GM23338 (cell line): ENCODE measurements at regions not wholly inside any gene's neighbourhood (a gene's known extent, or its start where the extent isn't known, plus 50 kb on each side); places are given as distances from the start of the nearest gene placed in this dataset.

Experiments used
- ATAC-seq: fragments of 200-7000 bp; cut with Tn5 transposase; 3 replicates; pipeline ENCODE4 v1.9.1; 2020
- DNase-seq: peaks from one replicate; pipeline ENCODE4 v3.0.0-alpha.2; 2015; ENCODE audit warnings: low spot score
- H2AFZ ChIP-seq: fragments of 200-600 bp; sonication (generic); 2 replicates; pipeline ENCODE4 v1.8.0; 2016; ENCODE audit warnings: antibody characterized with exemption, mild to moderate bottlenecking, moderate library complexity
- H3F3A ChIP-seq: fragments of 200-600 bp; sonication (generic); replicated peaks from 2 replicates; pipeline ENCODE4 v1.8.0; 2017; ENCODE audit warnings: antibody characterized with exemption, mixed run types, low read depth
- H3K27ac ChIP-seq: fragments of 200-600 bp; sonication (generic); 2 replicates; pipeline ENCODE4 v1.6.1; 2016; ENCODE audit warnings: low read depth
- H3K27me3 ChIP-seq: fragments of 200-600 bp; sonication (generic); 2 replicates; pipeline ENCODE4 v1.8.0; 2016; ENCODE audit warnings: mild to moderate bottlenecking, mixed run types, moderate library complexity; ENCODE audit not compliant: insufficient read depth
- H3K36me3 ChIP-seq: fragments of 200-600 bp; sonication (generic); 2 replicates; pipeline ENCODE4 v1.8.0; 2016; ENCODE audit warnings: mild to moderate bottlenecking; ENCODE audit not compliant: insufficient read depth
- H3K4me1 ChIP-seq: fragments of 200-600 bp; sonication (generic); 2 replicates; pipeline ENCODE4 v1.8.0; 2016; ENCODE audit warnings: mild to moderate bottlenecking, moderate library complexity; ENCODE audit not compliant: insufficient read depth
- H3K4me2 ChIP-seq: fragments of 200-600 bp; sonication (generic); 2 replicates; pipeline ENCODE4 v1.7.1; 2017; ENCODE audit warnings: mixed run types
- H3K4me3 ChIP-seq: fragments of 200-600 bp; sonication (generic); 2 replicates; pipeline ENCODE4 v1.6.1; 2016; ENCODE audit warnings: mixed run types
- H3K79me2 ChIP-seq: fragments of 200-600 bp; sonication (generic); replicated peaks from 2 replicates; pipeline ENCODE4 v1.8.0; 2017; ENCODE audit warnings: mild to moderate bottlenecking; ENCODE audit not compliant: insufficient read depth
- H3K9me2 ChIP-seq: fragments of 200-600 bp; sonication (generic); 2 replicates; pipeline ENCODE4 v1.8.0; 2017; ENCODE audit not compliant: insufficient read depth
- H4K20me1 ChIP-seq: fragments of 200-600 bp; sonication (generic); replicated peaks from 2 replicates; pipeline ENCODE4 v1.8.0; 2017; ENCODE audit warnings: mild to moderate bottlenecking; ENCODE audit not compliant: insufficient read depth
- H3K27ac Mint-ChIP-seq: 2 replicates; pipeline ENCODE4 v1.8.0; 2020; ENCODE audit warnings: inconsistent platforms, mild to moderate bottlenecking, moderate library complexity, mixed read lengths
- H3K27me3 Mint-ChIP-seq: 3 replicates; pipeline ENCODE4 v1.8.0; 2022; ENCODE audit warnings: low read depth, mild to moderate bottlenecking, moderate library complexity, mixed read lengths, inconsistent platforms; ENCODE audit not compliant: insufficient read depth, poor library complexity
- H3K36me3 Mint-ChIP-seq: 3 replicates; pipeline ENCODE4 v1.8.0; 2021; ENCODE audit warnings: low read depth, mild to moderate bottlenecking, inconsistent platforms, moderate library complexity, mixed read lengths
- H3K4me1 Mint-ChIP-seq: 3 replicates; pipeline ENCODE4 v1.8.0; 2020; ENCODE audit warnings: mild to moderate bottlenecking, inconsistent platforms, mixed read lengths
- H3K4me3 Mint-ChIP-seq: 3 replicates; pipeline ENCODE4 v1.8.0; 2021; ENCODE audit warnings: moderate library complexity, mild to moderate bottlenecking, inconsistent platforms, mixed read lengths
- H3K9me3 Mint-ChIP-seq: 3 replicates; pipeline ENCODE4 v1.8.0; 2020; ENCODE audit warnings: moderate library complexity, mild to moderate bottlenecking, inconsistent platforms, mixed read lengths
- ETS1 ChIP-seq: IDR thresholded peaks from 2 replicates; pipeline ENCODE4 v1.6.1; 2016; ENCODE audit warnings: antibody characterized with exemption
- EZH2 ChIP-seq: fragments of 200-600 bp; sonication (generic); IDR thresholded peaks from one replicate; pipeline ENCODE4 v1.8.0; 2017; ENCODE audit warnings: antibody characterized with exemption, mild to moderate bottlenecking, low read depth; ENCODE audit not compliant: unreplicated experiment
- EZH2phosphoT487 ChIP-seq: fragments of 200-600 bp; sonication (generic); IDR thresholded peaks from one replicate; pipeline ENCODE4 v1.8.1; 2018; ENCODE audit warnings: antibody characterized with exemption; ENCODE audit not compliant: unreplicated experiment
- JUNB ChIP-seq: IDR thresholded peaks from one replicate; pipeline ENCODE4 v1.6.1; 2016; ENCODE audit warnings: antibody characterized with exemption; ENCODE audit not compliant: unreplicated experiment
- NANOG ChIP-seq: IDR thresholded peaks from 2 replicates; pipeline ENCODE4 v1.6.1; 2016; ENCODE audit warnings: antibody characterized with exemption, borderline replicate concordance
- REST ChIP-seq: IDR thresholded peaks from one replicate; pipeline ENCODE4 v1.6.1; 2018; ENCODE audit warnings: antibody characterized with exemption; ENCODE audit not compliant: unreplicated experiment
- ZNF114 ChIP-seq: fragments of 250-450 bp; sonication (Bioruptor Pico); IDR thresholded peaks from 2 replicates; pipeline ENCODE4 v1.5.0; 2020; ENCODE audit warnings: mild to moderate bottlenecking, moderate library complexity
- ZNF331 ChIP-seq: fragments of 250-450 bp; sonication (Bioruptor Pico); IDR thresholded peaks from 2 replicates; pipeline ENCODE4 v1.5.0; 2020; ENCODE audit warnings: low read depth, mild to moderate bottlenecking, moderate library complexity
- ZNF462 ChIP-seq: fragments of 250-450 bp; sonication (Bioruptor Pico); IDR thresholded peaks from 2 replicates; pipeline ENCODE4 v1.5.0; 2020; ENCODE audit warnings: mild to moderate bottlenecking, moderate library complexity

DNA sequence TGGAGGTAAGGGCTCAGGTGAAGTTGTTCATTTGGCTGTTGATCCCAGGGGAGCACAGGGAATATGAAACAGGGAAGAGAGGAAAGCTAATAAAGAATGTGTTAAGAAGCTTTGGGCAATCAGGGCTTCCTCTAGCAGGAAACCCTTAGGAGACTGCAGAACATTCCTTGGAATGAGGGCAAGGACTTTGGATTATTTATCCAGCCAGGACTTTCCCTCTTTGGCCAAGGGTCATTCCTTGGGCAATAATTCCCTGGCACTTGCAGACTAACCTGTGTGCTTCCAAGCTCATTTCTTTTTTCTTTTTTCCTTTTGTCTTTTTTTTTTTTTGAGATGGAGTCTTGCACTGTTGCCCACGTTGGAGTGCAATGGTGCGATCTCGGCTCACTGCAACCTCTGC is 209.2 kb upstream of the MAP3K1 start:
- no peak for ATAC-seq
- Histone ChIP-seq H3K79me2 (no peaks in the 10 kb centered on the region), H2AFZ (no peak overlapping the region), H3K36me3 (no peaks in the 10 kb centered on the region), H3K27ac (no peak overlapping the region), H3K4me1 (peaks cover 10% of the 10 kb centered on the region; the same call in 1 of the 2 replicates), H3F3A (no peaks in the 10 kb centered on the region), H3K4me3 (no peak overlapping the region), H3K4me2 (no peak overlapping the region), H4K20me1 (no peaks in the 10 kb centered on the region), H3K27me3 (no peaks in the 10 kb centered on the region), H3K9me2 (peaks cover 16% of the 10 kb centered on the region; the same call in 1 of the 2 replicates)
- H3K27ac Mint-ChIP-seq: no peak overlapping the region
- peaks cover 8% of the 10 kb centered on the region; the same call in 1 of the 3 replicates for H3K36me3 Mint-ChIP-seq
- no peak for DNase-seq
- peaks cover 8% of the 10 kb centered on the region for H3K9me3 Mint-ChIP-seq
- H3K4me1 Mint-ChIP-seq: peaks cover 23% of the 10 kb centered on the region
- TF ChIP-seq ETS1: no peak
- no peak for TF ChIP-seq ZNF331 (CRISPR knock-in tag)
- H3K4me3 Mint-ChIP-seq: no peak overlapping the region
- H3K27me3 Mint-ChIP-seq: no peaks in the 10 kb centered on the region

- no peaks in the 10 kb centered on the region for H4K20me1 ChIP-seq
- no peaks in the 10 kb centered on the region for H3K79me2 ChIP-seq
- Mint-ChIP-seq H3K27me3 (no peaks in the 10 kb centered on the region), H3K27ac (no peak overlapping the region), H3K9me3 (no peaks in the 10 kb centered on the region; the same call in 2 of the 3 replicates), H3K4me1 (peaks cover 23% of the 10 kb centered on the region), H3K36me3 (no peaks in the 10 kb centered on the region), H3K4me3 (no peak overlapping the region)
- no peak overlapping the region for H2AFZ ChIP-seq
- ATAC-seq (no peak), DNase-seq (no peak)
- H3K9me2 ChIP-seq: peaks cover 11% of the 10 kb centered on the region; the same call in 1 of the 2 replicates
- H3K27ac ChIP-seq: no peak overlapping the region
- H3K4me1 ChIP-seq: peaks cover 10% of the 10 kb centered on the region; the same call in 1 of the 2 replicates
- H3K4me2 ChIP-seq: no peak overlapping the region
- no peaks in the 10 kb centered on the region for H3F3A ChIP-seq
- no peaks in the 10 kb centered on the region for H3K27me3 ChIP-seq
- H3K4me3 ChIP-seq: no peak overlapping the region
- no peaks in the 10 kb centered on the region for H3K36me3 ChIP-seq
- no peak for TF ChIP-seq ZNF462 (CRISPR knock-in tag)
- TF ChIP-seq ZNF114: no peak
- no peak for TF ChIP-seq NANOG
- no peak for TF ChIP-seq JUNB
- TF ChIP-seq REST: no peak
- no peak for TF ChIP-seq ETS1
- no peak for TF ChIP-seq EZH2phosphoT487
- no peak for TF ChIP-seq EZH2
- no peak for TF ChIP-seq ZNF331 (CRISPR knock-in tag)
These were observed 210.1 kb upstream of the MAP3K1 start for GRCh38 chr5:56605231-56605630.
